ENCODE measurements at regions not wholly inside any gene's neighbourhood (a gene's known extent, or its start where the extent isn't known, plus 50 kb on each side); places are given as distances from the start of the nearest gene placed in this dataset.

DNA sequence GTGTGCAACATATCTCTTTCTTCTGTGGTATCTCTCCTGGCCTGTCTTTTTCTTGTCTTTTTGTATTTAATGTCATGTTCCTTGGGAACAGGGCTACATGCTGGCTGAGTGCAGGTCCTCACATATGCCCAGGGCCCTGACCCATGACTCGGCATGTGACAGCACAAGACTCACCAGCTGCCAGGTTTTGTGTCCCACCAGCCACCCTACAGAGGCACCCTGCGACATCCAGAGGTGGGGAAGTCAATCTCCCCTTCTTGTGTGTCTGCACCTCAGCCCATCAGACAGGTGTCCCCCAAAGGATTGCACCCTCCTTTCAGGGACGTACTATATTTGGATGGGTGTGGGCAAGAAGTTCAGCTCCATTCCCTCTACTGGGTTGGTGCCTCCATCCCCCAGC is 576.3 kb downstream of the RNF144B start:
- no peak for DNase-seq (ENCODE audit: low read depth)

DNA sequence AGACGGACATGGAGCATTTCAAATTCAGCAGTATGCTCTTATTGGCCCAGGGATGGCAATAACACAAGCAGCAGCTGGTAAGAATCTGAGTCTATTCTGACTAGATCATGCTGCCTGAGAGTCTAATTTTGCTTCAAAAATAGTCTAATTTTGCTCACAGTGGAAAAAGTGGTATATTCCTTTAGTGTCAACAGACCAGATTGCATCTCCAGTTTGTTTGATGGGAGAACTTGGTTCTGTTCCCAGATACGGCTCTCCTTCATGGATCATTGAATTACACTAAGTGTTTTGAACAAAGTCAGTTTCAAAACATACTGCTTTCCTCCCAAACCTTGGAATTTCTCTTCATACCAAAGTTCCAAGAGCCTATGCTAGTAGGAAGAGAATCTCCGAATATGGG is 586.1 kb downstream of the RNF144B start:
- DNase-seq (ENCODE audit: low read depth) = no peak

DNA sequence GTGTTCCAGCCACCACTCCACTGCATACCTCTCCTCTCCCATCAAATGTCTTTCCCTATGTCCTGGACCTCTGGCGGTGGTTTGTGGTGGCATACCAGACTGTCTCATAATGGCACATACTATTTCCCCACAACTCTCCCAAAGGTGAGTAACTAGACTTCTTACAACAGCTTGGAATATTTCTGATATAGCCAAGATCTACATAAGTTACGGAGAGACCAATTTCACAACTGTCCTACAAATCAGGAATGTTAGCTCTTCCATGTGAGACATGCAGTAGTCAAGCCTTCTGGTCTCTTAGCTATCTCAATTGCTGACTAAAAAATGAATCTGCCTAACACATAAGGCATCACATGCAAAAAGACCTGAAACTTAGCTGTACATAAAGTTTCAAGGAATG is 588.9 kb downstream of the RNF144B start:
- DNase-seq (ENCODE audit: low read depth) = no peak

DNA sequence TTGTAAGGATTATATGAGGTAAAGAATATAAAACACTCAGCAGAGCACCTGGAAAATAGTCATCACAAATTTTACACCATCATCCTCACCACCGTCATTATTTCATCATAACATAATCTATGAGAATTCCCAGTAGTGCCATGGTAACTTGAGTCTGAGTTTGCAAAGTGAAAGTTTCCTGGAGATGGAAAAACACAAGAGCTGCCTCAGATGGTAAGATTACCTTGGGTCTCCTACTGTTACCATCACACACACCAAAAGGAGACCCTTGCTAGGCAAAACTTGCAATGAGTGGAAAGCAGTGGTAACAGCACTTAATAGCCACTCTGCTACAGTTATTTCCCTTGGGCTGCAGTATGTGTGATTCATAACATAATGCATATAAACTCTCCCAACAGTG is 589.8 kb downstream of the RNF144B start:
- no peak for DNase-seq (ENCODE audit: low read depth)

DNA sequence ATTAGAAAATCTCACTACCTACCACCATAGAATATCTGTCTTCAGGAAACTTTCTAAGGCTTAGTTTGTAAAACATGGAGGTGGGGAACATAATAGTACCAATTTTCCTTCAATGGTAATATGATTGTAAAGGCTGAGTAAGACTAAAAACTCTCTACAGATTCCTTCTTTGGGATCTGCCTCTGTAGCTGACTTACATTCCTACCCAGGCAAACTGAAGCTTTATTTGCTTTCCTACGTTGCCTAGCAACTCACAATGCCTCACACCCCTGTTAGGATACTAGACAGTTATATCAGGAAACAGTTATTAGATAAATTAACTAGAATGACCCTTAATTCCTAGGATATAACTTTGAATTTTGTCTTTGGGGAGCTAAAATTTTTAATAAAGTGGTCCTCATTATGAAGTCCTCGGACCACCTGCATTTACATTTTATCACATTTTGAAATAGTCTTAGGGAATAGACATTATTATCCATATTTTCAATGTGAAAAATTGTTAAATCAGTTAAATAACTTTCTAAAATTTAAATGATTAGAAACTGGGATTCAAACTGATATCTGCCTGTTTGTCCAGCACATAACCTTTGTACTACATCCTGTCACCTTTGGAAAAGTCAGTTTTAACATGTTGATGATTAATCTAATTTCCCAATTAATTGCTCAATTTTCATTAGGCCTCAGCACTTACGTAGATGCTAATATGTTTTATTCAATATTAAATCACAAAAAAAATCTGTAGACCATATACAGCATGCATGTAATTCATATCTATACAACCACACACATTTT is 591.4 kb downstream of the RNF144B start:
- no peak for DNase-seq (ENCODE audit: low read depth)

DNA sequence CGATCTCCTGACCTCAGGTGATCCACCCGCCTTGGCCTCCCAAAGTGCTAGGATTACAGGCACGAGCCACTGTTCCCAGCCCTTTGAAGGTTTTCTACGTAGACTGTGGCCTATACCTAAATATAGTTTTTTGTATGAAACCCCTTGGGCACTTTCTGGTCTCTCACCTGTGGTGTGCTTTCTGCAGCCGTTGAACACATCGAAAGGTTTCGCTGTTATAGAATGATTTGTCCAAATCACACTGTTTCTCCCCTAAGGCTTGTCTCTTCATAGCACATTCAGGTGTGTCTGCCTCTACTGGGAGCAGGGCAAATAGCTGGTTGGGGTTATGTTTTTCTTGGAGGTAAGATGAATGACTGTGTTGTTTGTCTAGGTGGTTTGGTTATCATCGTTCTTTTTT is 597.9 kb downstream of the RNF144B start:
- no peak for DNase-seq (ENCODE audit: low read depth)

DNA sequence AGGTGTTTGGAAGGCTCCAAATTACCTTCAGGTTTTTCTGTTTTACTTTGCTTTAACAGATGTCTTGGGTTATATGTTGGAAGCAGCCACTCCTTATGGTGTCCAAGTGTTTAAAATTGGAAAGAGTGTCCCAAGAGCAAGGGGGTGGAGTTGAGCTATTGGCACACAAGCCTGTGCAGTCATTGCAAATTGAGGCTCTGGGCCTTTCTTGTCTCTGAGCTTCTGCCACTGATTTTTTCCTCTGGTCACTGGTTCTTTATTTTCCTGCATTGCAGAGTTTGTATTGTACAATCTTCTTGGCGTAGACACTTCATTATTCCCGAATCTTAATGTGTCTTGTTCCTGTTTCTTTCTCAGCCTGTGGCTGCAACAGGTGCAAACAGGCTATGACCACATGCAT is 598.8 kb downstream of the RNF144B start:
- no peak for DNase-seq (ENCODE audit: low read depth)

DNA sequence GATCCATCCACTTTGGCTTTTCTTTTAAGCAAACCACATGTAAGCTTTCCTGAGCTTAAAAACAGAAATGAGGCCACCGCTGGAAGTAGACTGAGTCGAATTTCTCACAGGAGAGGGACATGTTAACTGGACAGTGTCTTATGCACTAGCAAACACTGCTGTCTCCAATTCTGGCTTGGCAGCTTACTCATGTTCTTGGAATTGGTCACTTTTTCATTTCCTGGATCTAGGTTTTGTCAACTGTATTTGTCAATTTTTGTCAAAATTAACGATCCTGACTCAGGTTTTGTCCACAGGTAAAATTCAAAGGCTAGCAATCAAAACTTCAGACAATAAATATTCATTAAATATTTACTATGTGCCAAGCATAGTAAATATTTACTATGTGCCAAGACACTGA is 601.5 kb downstream of the RNF144B start:
- DNase-seq (ENCODE audit: low read depth) = no peak

DNA sequence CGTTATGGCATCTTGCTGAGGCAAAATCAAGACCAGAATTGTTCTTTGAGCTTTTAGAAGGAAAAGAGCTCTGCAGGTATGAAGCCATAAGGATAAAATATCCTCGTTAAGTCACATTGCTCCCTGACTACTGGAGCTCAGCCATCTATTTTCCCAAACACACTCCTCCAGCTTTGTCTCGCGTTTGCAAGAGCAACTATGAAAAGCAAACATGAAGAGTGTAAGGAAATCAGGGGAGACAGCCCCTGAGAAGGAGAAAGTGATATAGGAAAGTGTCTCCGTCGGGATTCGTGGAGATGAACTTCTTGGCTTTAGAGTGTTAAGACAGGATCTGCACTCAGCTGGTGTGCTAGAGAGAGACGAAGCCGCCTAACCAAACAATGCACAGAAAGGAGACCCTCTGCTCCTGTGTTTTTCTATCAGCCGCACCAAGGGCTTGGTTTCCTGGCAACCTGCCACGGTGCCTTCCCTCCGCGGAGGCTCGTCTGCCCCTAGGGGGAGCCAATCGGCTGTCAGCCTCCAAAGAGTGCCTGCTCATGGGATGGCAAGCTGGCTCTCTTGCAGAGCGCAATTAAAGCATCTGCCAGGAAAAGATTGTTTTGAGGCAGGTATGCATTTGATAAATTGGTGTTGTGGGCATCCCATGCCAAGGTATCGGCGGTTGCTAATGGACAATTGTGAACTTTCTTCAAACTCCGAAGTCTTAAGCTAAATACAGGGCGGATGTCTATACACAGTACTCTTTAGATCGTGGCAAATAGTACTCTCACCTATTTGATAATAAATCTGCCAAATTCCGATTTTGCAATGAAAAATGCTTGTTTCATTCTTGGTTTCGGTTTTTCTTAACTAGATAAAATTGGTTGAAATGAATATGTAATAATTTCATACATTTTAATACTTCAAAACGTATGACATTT is 603.2 kb downstream of the RNF144B start:
- no peak for DNase-seq (ENCODE audit: low read depth)

DNA sequence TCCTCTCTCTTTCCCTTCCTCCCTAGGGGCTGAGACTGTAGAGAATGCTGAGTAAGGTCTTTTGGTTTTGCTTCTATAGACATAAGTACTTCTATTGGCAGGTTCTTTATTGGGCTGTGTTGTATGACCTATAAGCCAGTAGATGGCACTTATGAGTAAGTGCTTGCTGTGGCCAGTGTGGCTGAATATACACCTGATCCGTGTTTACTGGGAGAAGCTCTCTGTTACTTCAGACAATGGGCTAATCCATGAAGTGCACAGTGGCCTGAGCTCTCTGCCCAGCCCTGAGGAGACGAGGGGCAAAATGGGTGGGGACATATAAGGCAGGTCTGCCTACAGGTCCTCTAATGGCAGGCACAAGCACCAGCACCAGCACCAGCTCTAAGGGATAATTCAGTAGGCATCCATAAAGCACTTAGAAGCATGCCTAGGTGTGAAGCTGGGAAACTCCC is 610.3 kb downstream of the RNF144B start:
- DNase-seq (ENCODE audit: low read depth) = no peak

DNA sequence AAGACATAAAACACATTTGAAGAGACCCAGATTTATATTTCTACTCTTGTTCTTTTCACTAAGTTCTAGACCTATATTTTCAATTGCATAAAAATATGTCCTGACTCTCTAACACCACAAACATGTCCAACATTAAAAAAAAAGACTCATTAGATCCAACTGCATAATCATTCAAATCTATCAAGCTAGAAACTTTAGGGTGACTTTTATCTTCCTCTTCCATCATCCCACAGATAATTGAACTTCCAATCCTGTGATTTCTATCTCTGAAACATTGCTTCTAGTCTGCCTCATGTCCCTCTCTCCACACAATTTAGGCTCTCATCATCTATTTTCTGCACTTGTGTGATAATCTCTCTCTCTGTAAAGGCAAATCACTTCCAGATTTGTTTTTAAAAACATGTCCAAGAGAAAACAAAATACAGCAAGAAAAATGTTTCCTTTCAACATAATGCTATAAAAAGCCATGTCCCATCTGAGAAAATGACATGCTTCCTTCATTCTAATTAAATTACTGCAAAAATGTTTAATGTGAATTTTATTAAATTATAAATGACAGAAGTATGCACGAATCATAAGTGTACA is 615.9 kb downstream of the RNF144B start:
- no peak for DNase-seq (ENCODE audit: low read depth)

DNA sequence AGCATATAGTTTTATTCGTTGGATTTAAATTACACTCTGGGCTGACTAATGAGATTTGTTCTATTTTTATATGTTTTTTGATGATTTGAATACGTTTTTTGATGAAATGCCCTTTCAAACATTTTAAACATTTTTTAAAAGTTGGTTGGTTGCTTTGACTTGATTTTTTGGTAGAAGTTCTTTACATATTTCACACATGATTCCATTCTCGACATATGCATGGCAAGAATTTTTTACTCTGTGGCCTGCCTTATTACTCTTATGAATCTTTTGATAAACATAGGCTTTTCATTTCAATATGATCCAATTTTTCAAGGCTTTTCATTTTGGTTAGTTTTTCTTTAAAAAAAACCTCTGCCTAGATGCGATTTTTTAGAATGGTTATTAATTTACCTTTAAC is 617.0 kb downstream of the RNF144B start:
- no peak for DNase-seq (ENCODE audit: low read depth)

DNA sequence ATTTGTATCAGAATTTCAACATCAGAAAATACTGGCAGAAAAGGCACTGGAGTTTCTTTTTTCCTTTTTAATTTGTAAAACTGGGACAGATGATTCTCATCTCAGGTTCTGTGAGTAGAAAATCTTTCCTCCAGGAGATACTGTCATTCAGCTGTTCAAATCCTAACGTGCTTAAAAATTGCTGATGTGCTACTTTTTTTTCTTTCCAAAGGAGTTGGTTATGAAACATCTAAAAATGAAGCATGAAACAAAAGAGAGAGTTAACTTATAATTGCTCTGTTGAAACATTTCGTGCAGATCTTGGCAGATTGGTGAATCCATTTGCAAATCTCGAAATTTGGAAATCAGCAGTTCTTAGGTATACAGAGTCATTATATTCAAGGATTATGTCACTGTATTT is 622.6 kb downstream of the RNF144B start:
- no peak for DNase-seq (ENCODE audit: low read depth)

DNA sequence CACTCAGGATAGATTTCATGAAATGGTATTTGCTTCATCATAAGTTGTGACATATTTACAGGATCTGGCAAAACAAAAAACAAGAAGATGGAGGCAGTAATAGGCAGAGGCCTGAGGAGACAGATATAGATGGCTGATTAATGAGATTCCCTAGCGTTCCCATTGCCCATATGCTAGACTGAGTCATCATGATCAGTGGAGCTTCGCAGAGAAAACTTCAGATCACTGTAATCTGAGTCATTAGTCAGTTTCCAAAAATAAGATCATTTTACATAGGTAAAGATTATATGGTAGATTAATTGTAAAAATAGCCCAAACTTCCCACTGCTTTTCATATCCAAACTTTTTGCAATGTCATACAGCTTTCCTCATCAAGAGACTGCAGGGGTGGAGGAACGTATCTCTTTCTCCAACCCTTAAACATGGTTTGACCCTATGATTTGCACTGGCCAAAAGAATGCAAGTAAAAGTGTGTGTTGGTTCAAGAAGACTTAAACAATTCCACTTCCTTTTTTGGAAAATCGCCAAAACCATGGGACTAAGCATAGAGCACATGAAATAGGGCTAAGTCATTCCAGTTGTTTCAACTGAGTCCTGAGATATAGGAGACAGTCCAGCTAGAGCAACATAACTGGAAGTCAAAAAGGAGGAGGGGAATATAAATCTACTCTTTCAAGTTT is 626.0 kb downstream of the RNF144B start:
- no peak for DNase-seq (ENCODE audit: low read depth)

DNA sequence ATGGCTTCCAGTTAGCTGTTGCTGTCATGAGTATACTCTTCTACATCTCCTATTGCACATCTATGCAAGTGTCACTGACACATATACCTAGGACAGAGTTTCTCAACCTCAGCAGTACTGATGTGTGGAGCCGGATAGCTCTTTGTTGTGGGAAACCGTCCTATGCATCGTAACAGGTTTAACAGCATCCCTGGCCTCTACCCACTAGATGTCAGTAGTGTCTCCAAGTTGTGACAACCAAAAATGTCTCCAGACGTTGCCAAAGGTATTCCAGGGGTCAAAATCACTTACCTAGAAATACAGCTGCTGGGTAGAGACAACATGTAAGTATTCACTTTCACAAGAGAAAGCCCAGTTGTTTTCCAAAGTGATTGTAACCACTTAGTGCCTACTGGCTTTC is 637.6 kb downstream of the RNF144B start:
- DNase-seq (ENCODE audit: low read depth) = no peak

DNA sequence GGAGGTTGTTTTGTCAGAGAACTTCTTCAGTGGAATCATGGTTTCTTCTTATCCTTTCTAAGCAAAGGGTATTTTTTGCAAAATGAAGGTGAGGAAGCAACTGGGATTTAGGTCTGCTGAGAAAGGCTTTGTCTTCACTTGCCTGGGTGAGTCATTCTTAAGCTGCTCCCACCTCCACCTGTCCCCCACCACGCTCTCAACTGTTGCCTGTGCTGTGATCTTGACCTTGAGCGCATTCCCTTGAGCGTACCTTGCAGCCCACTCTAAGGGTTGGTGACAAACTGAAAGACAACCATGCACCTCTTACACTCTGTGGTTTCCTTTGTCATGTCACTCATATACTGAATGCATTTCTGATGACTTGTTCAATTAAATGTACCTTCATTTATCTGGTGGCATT is 641.1 kb downstream of the RNF144B start:
- no peak for DNase-seq (ENCODE audit: low read depth)

DNA sequence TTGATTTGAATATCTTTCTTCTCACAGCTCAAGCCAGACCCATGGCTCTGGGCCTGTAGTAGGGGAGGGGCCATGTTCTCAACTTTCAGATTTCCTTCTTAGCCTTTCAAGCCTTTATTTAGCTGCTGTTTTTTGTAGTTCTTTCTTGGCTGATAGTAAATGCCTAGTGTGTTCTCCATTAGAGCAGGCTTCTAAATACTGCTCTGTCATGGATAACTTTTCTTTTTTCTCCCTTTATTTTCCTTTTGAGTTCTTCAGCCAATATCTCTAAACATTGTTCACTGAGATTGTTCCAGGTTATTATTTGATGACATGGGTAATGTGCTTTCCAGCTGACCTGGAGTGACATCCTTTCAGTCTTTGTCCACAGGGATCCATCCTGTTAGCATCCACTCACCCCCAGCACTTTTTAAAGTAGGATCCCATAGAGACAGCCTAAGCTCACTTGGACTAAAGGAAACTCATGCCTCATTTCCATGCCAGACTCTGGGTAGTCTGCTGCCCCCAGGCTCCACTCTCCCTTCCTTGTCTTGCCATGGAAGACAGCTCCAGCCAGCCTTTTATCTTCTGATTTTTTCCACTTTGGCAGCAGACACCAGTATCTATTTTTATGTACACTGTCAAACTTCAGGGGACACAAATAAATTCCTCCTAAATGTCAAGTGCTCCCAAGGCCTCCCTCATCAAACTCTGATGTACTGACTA is 645.6 kb downstream of the RNF144B start:
- no peak for DNase-seq (ENCODE audit: low read depth)

DNA sequence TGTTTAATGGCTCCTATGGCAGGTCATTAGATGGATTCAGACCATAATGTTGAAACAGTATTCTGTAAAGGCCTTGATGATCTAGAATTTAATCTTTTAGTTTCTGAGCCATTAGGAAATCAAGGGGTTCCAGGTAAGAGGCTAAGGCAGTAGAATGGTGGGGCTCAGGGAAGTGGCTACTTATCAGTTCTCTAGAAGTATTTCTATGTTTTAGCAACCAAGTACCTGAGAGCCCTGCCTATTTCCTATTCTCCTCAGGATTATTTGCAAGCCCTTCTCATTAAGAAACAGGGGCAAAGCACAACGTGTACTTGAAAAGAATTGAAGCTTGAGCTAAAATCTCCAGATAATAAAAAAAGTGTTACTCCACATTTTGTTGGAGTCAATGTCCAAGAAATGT is 646.5 kb downstream of the RNF144B start:
- no peak for DNase-seq (ENCODE audit: low read depth)

DNA sequence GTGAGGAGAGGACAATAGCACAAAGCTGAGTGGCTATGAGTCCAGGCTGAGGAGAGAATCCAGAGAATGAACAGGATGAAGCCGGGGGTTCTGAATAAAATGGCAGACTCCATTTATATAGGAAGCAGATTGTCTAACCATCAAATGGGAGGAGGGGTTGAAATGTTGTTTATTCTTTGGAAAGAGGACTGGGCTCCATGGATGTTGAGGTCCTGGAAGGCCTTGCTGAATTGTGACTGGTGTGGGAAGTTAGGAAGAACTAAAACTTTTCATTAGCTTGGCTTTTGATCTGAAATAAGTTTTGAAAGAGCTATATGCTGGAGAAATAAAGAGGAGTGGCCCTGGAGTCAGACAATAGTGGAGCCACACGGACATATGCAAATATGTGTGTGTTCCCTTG is 647.8 kb downstream of the RNF144B start:
- DNase-seq (ENCODE audit: low read depth) = no peak

DNA sequence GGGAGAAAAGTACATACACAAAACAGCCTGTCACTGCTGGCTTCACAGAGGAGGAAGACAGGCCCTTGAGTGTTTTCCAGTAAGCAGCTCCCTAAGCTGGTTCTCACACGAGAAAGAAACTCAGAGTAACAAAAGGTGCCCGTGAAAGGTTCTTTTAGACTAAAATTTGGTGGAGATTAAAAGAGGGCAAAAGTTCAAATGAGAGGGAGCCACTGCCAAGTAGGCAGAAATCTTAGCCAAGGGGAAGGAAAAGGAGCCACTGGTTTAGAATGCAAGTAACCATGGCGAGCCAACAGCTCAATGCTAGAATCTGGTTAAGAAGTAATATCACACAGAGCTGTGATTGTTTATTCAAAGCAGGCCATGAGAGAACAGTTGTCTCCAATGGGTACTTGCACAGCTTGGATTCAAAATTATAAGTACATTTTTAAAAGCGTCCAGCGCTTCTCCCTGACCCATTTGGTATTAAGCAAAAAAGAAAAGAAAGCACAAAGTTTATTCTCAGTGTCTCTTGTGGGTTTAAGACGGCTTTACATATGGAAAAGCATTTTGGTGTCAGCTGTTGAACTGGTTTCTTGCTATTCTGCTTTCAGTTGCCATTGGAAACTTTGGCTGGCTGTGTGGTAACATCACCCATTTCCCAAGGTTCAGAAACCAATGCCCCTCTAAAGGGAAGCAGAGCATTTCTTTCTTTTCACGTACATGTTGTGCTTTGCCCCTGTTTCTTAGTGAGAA is 648.5 kb downstream of the RNF144B start:
- DNase-seq (ENCODE audit: low read depth) = no peak

DNA sequence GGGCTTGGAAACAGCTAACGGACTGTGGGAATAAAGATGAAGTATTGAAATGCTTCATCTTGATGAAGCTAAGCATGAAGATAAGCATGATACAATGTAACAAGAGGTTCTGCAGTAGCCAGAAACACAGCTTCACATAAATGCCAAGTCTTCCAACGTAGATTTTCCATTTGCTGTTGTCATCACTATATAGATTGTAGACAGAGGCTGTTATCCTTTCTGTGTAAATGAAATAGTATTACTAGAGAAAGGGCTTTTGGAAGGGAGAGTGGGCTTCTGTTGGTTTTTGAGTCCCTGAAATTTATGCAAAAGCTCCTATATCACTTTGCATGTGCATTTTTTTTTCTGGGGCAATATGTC is 649.0 kb downstream of the RNF144B start:
- DNase-seq (ENCODE audit: low read depth) = no peak

Measured in activated T-cell treated with anti-CD3 and anti-CD28 coated beads for 1 hour (primary cell).